ENCODE measurements at regions not wholly inside any gene's neighbourhood (a gene's known extent, or its start where the extent isn't known, plus 50 kb on each side); places are given as distances from the start of the nearest gene placed in this dataset.

DNA sequence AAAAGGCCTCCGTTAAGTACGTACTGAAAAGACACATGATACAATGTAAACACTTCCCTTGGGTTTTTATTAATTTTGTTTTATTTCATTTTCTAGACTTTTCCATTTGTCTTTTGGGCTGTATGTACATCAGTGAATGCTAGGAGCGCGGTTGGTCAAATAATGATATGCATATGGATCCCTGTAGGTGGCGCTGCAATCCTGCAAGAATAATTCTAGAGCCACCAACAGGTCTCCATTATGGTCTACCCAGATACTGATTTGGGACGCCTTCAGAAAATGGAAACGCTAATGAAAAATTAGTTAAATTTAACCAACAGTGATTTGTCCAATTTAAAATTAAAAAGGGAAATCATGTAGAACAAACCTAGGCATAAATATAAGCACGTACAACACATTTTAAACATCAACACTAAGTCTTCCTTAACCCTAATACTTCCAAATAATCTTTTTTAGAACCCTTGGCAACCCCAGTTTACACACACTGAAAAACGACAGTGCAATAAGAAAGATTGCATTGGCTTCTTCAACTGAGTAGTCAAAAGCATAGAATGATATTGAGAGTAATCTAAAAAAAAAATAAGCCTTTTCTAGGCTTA lies 433.5 kb downstream of the RFPL4B start:
- TF ChIP-seq, protein P1, sequence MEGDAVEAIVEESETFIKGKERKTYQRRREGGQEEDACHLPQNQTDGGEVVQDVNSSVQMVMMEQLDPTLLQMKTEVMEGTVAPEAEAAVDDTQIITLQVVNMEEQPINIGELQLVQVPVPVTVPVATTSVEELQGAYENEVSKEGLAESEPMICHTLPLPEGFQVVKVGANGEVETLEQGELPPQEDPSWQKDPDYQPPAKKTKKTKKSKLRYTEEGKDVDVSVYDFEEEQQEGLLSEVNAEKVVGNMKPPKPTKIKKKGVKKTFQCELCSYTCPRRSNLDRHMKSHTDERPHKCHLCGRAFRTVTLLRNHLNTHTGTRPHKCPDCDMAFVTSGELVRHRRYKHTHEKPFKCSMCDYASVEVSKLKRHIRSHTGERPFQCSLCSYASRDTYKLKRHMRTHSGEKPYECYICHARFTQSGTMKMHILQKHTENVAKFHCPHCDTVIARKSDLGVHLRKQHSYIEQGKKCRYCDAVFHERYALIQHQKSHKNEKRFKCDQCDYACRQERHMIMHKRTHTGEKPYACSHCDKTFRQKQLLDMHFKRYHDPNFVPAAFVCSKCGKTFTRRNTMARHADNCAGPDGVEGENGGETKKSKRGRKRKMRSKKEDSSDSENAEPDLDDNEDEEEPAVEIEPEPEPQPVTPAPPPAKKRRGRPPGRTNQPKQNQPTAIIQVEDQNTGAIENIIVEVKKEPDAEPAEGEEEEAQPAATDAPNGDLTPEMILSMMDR (IDR thresholded peaks at IDR 0.05), result peak; percentile 56 to 85 (median 74)
- no peak for TF ChIP-seq POLR2AphosphoS5 (IDR thresholded peaks at IDR 0.05)
- no peak for TF ChIP-seq POLR2A (IDR thresholded peaks at IDR 0.05)
- TF ChIP-seq EP300 (IDR thresholded peaks at IDR 0.05), result no peak
